MV-4-11 (cell line): ENCODE measurements at regions not wholly inside any gene's neighbourhood (a gene's known extent, or its start where the extent isn't known, plus 50 kb on each side); places are given as distances from the start of the nearest gene placed in this dataset.
"Not testable (repeated sequence)": the region's sequence is repeated elsewhere in the genome, so short reads cannot be mapped to it uniquely, and the experiment has no call there.

ENCODE experiments used
- DNase-seq: peaks from one replicate; lab custom pipeline; 2025; lab: John Stamatoyannopoulos, UW

- no peak for DNase-seq
These were observed 237.2 kb downstream of the TOX3 start for GRCh38 chr16:52309446-52310416.

GRCh38 chr16:52308051-52308450, 238.9 kb downstream of the TOX3 start:
- no peak for DNase-seq

GRCh38 chr16:52301026-52301425, 245.9 kb downstream of the TOX3 start:
- DNase-seq, result no peak

GRCh38 chr16:52298769-52299168, 248.2 kb downstream of the TOX3 start:
- no peak for DNase-seq

GRCh38 chr16:52296706-52297315, 250.1 kb downstream of the TOX3 start:
- DNase-seq, result not testable (repeated sequence)

GRCh38 chr16:52296076-52296475, 250.9 kb downstream of the TOX3 start:
- no peak for DNase-seq

DNA sequence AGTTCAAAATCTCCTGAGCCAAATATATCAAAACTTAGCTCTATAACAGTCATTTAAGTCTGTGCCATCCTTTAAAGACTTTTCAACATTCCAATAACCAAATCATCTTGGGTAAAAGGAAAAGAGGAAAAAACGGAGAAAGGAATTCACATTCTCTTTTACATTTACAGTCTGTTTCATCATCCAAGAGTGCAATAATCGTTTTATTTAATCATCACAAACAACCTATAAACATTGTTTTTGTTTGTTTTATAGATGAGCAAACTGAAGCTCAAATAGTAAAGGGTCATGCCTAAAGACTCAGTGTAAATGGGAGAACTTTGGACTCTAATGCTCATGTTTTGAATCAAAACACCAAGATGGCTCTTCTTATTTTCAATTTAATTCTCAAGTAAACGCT, 252.3 kb downstream of the TOX3 start:
- no peak for DNase-seq

DNA sequence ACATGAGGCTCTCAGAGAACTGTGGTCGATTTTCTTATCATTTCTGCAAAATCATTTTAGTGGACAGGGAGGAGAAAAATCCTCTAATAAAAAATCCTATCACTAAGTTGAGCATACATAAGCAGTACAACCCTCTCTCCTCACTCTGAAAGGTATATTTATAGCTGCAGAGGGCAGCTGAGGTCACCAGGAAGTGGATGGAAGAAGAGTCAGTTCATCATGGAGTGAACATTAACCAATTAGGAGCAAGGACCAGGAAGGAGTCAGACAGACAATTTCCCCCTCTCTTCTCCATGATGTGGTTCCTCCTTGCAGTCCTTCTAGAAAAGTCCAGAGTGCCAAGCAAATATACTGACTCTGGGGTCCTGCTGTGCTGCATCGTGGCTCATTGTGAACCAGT, 253.7 kb downstream of the TOX3 start:
- DNase-seq, result no peak

- DNase-seq, result no peak
These were observed 263.2 kb downstream of the TOX3 start for GRCh38 chr16:52283584-52284375.

DNA sequence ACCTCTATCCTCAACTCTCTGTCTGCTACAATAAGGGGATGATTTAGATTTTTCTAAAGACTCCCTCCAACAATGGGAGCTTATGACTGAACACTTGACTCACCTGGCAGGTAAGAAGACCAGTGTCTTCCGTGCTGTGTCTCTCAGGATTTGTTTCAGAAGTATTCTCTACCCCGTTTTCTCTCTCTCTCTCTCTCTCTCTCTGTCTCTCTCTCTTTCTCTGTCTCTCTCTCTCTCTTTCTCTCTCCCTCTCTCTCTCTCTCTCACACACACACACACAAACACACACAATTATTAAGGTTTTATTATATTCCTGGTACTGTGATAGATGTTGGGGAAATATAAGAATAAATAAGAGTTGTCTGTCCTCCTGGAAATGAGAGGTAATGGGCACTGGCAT, 263.9 kb downstream of the TOX3 start:
- no peak for DNase-seq

- DNase-seq, result no peak
These were observed 266.9 kb downstream of the TOX3 start for GRCh38 chr16:52280086-52280485.

DNA sequence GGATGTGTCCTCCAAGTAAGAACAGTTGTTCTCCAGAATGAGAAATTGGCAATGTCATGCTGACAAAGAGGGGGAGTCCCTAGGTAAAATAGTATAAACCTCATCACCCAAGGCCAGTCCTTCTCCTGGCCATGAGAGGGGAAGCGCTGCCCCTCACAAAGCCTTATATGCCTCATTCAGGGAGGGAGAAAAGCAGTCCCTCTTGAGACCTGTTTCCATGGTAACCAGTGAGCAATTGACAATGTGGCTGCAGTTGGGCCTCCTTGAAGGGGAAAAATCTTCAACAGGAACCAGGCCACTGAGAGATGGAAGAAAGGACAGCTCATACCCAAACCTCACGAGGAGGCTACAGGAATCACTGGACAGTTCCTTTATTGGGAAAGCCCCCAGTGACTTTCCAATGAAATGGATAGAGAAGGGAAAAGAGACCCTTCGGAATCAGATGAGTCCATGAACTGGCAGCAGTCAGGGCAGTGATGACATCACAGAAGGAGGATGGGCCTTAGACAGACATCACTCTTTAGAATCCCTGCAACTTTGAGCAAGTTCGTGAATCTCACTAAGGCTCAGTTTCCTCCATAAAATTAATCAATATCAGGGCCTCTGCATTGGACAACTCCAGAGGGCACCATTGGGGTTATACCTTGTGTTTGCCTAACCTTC, 275.7 kb downstream of the TOX3 start:
- no peak for DNase-seq

- no peak for DNase-seq
These were observed 281.5 kb downstream of the TOX3 start for GRCh38 chr16:52265446-52265861.

- no peak for DNase-seq
These were observed 289.4 kb downstream of the TOX3 start for GRCh38 chr16:52257534-52257933.

DNA sequence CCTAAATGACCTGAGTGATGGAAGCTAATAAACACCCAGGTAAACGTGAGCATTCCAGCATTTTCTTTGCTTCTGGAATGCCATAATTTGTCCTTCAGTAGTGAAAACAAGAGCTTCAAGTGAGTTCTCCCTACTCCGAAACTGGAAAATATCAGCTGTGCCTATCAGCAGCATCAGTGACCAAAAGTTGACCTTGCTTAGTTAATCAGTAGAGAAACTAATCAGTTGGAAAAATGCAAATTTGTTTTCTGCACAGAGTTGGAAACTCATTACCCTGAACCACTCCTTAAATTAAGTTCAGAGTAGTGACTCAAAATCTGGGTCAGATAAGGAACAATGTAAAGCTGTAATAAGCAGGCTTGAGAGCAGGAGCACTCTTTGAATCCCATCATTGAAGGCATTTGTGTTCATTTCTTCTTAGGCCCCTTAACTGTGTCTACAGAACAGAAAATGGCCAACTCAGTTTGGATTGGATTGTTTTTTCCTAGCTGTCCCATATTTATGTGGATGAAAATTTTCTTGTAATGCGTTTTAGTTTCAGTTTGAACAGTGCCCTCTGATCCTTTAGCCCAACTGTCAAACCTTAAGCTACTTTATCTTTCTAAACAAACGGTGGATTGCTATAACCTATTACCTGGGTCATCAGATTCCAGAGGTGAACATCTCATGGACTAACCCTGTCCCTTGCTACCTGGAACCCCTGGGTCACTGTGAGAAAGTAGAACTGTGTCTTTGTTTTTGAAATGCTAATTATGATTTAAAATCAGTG, 290.4 kb downstream of the TOX3 start:
- DNase-seq, result no peak

DNA sequence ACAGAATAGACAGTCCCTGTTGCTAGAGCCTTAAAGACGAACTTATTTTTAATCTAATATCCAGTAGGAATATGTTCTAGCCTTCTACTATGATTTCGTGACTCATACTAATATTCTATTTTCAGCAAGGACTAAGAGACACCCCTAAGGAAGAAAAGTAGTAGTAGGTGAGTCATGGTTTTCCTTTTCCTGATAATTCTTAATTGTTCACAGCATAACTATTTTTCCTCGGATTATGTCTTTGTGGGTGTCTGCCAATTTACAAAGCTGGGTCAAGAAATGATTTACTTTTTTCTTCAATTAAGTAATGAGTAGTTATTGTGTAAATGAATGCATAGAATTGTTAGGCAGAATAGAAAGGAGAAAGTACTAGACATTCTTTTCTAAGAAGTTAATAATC, 292.2 kb downstream of the TOX3 start:
- no peak for DNase-seq

GRCh38 chr16:52252680-52253079, 294.3 kb downstream of the TOX3 start:
- no peak for DNase-seq

- DNase-seq, result no peak
These were observed 295.4 kb downstream of the TOX3 start for GRCh38 chr16:52251495-52251894.

GRCh38 chr16:52247737-52248136, 299.2 kb downstream of the TOX3 start:
- DNase-seq, result no peak

GRCh38 chr16:52238710-52239109, 308.2 kb downstream of the TOX3 start:
- no peak for DNase-seq

GRCh38 chr16:52237823-52238222, 309.1 kb downstream of the TOX3 start:
- DNase-seq, result no peak
